ENCODE measurements at regions not wholly inside any gene's neighbourhood (a gene's known extent, or its start where the extent isn't known, plus 50 kb on each side); places are given as distances from the start of the nearest gene placed in this dataset.
"Not testable (repeated sequence)": the region's sequence is repeated elsewhere in the genome, so short reads cannot be mapped to it uniquely, and the experiment has no call there.

- no peaks in the 10 kb centered on the region for H3K79me2 ChIP-seq (ENCODE audit: insufficient read depth, low read length)
- H2AFZ ChIP-seq (ENCODE audit: low read depth, low read length, severe bottlenecking): no peak overlapping the region
- H3K27me3 ChIP-seq (ENCODE audit: low read length): no peaks in the 10 kb centered on the region
- H3K4me2 ChIP-seq (ENCODE audit: low read depth, low read length, poor library complexity, severe bottlenecking): no peak overlapping the region
- no peak for TF ChIP-seq EZH2phosphoT487 (conservative IDR thresholded peaks at IDR 0.05; ENCODE audit: low read length)
- TF ChIP-seq CTCF (IDR thresholded peaks at IDR 0.05; ENCODE audit: insufficient read depth, low read length, poor library complexity, severe bottlenecking): no peak
- no peaks in the 10 kb centered on the region for H3K36me3 ChIP-seq (ENCODE audit: low read length)
- H3K9me2 ChIP-seq (replicated peaks; ENCODE audit: insufficient read depth, low read length): no peaks in the 10 kb centered on the region
- H4K20me1 ChIP-seq (ENCODE audit: low read depth, low read length): no peaks in the 10 kb centered on the region
- H3K9ac ChIP-seq (ENCODE audit: low read length): no peak overlapping the region
- H3F3A ChIP-seq (ENCODE audit: insufficient read depth): no peaks in the 10 kb centered on the region
- H3K4me3 ChIP-seq (ENCODE audit: insufficient read depth, low read length, poor library complexity, severe bottlenecking): no peak overlapping the region
- H3K9me3 ChIP-seq (ENCODE audit: insufficient read depth, low read length): no peaks in the 10 kb centered on the region
- no peak overlapping the region for H3K27ac ChIP-seq (ENCODE audit: low read depth, low read length)
Measured at GRCh38 chr20:43383026-43383795, 74.5 kb upstream of the SRSF6 start.

- not testable (repeated sequence) for H3K36me3 ChIP-seq (ENCODE audit: low read length); H4K20me1 ChIP-seq (ENCODE audit: low read depth, low read length); H3K9me2 ChIP-seq (replicated peaks; ENCODE audit: insufficient read depth, low read length); H3F3A ChIP-seq (ENCODE audit: insufficient read depth); H3K9me3 ChIP-seq (ENCODE audit: insufficient read depth, low read length); H3K27ac ChIP-seq (ENCODE audit: low read depth, low read length); H3K79me2 ChIP-seq (ENCODE audit: insufficient read depth, low read length); H3K4me3 ChIP-seq (ENCODE audit: insufficient read depth, low read length, poor library complexity, severe bottlenecking); H3K9ac ChIP-seq (ENCODE audit: low read length); H3K27me3 ChIP-seq (ENCODE audit: low read length); H2AFZ ChIP-seq (ENCODE audit: low read depth, low read length, severe bottlenecking); H3K4me2 ChIP-seq (ENCODE audit: low read depth, low read length, poor library complexity, severe bottlenecking)
Measured at GRCh38 chr20:43382135-43382534, 75.6 kb upstream of the SRSF6 start.

GRCh38 chr20:43381533-43381932 is 76.2 kb upstream of the SRSF6 start:
- not testable (repeated sequence) for H3K4me3 ChIP-seq (ENCODE audit: insufficient read depth, low read length, poor library complexity, severe bottlenecking); H3F3A ChIP-seq (ENCODE audit: insufficient read depth)

GRCh38 chr20:43379239-43379917 is 78.3 kb upstream of the SRSF6 start:
- no peak overlapping the region for H2AFZ ChIP-seq (ENCODE audit: low read depth, low read length, severe bottlenecking)
- no peaks in the 10 kb centered on the region for H3K79me2 ChIP-seq (ENCODE audit: insufficient read depth, low read length)
- no peaks in the 10 kb centered on the region for H3K9me3 ChIP-seq (ENCODE audit: insufficient read depth, low read length)
- H3K36me3 ChIP-seq (ENCODE audit: low read length): no peaks in the 10 kb centered on the region
- H4K20me1 ChIP-seq (ENCODE audit: low read depth, low read length): no peaks in the 10 kb centered on the region
- H3K4me2 ChIP-seq (ENCODE audit: low read depth, low read length, poor library complexity, severe bottlenecking): no peak overlapping the region
- H3K9me2 ChIP-seq (replicated peaks; ENCODE audit: insufficient read depth, low read length): no peaks in the 10 kb centered on the region
- H3K27me3 ChIP-seq (ENCODE audit: low read length): no peaks in the 10 kb centered on the region
- no peak overlapping the region for H3K4me3 ChIP-seq (ENCODE audit: insufficient read depth, low read length, poor library complexity, severe bottlenecking)
- no peaks in the 10 kb centered on the region for H3F3A ChIP-seq (ENCODE audit: insufficient read depth)
- no peak for TF ChIP-seq CTCF (IDR thresholded peaks at IDR 0.05; ENCODE audit: insufficient read depth, low read length, poor library complexity, severe bottlenecking)
- H3K27ac ChIP-seq (ENCODE audit: low read depth, low read length): no peak overlapping the region
- no peak overlapping the region for H3K9ac ChIP-seq (ENCODE audit: low read length)

More at GRCh38 chr20:43381533-43381932, 76.2 kb upstream of the SRSF6 start:
- not testable (repeated sequence) for H2AFZ ChIP-seq (ENCODE audit: low read depth, low read length, severe bottlenecking); H3K9me3 ChIP-seq (ENCODE audit: insufficient read depth, low read length); H3K9me2 ChIP-seq (replicated peaks; ENCODE audit: insufficient read depth, low read length); H4K20me1 ChIP-seq (ENCODE audit: low read depth, low read length); H3K36me3 ChIP-seq (ENCODE audit: low read length); H3K9ac ChIP-seq (ENCODE audit: low read length); H3K27me3 ChIP-seq (ENCODE audit: low read length); H3K79me2 ChIP-seq (ENCODE audit: insufficient read depth, low read length); H3K4me2 ChIP-seq (ENCODE audit: low read depth, low read length, poor library complexity, severe bottlenecking); H3K27ac ChIP-seq (ENCODE audit: low read depth, low read length)
